K562 (cell line): ENCODE measurements at regions not wholly inside any gene's neighbourhood (a gene's known extent, or its start where the extent isn't known, plus 50 kb on each side); places are given as distances from the start of the nearest gene placed in this dataset.

Experiments
- ATAC-seq: fragments of 200-7000 bp; cut with Tn5 transposase; 3 replicates; pipeline ENCODE4 v1.9.1; 2020; ENCODE audit warnings: moderate library complexity
- BruUV-seq: library from RNA; stranded (reverse); fragments of 400-500 nt; replicated peaks from 2 replicates; lab custom pipeline; 2021; lab: Mats Ljungman, UMichigan
- CTCF ChIA-PET: fragments of 300-600 bp; formaldehyde crosslinking; extraction: SDS; loops from one replicate; lab custom pipeline; 2021; ENCODE audit warnings: low intra/inter-chr PET ratio; lab: Yijun Ruan, JAX
- POLR2A ChIA-PET: fragments of 300-600, 350-650 bp; sonication (Branson Sonifier 250); formaldehyde crosslinking; extraction: SDS; loops from one replicate; lab custom pipeline; 2021; ENCODE audit warnings: antibody characterized with exemption, inconsistent platforms; lab: Yijun Ruan, JAX
- DNase-seq, 4 experiments: peaks; one replicate each; pipeline versions ENCODE4 v3.0.0 to v3.0.0-alpha.2; 2011 to 2018; ENCODE audit warnings: low spot score in 3 of 4, mixed read lengths in 3 of 4; ENCODE audit errors: extremely low read depth in 1 of 4
- FAIRE-seq: peaks from 2 replicates; lab custom pipeline; 2011; peaks lifted over from hg19 to GRCh38; lab: Jason Lieb, UNC
- H2AFZ ChIP-seq: 2 replicates; pipeline ENCODE4 v1.6.0; 2011; ENCODE audit warnings: low read depth, low read length, control low read depth, inconsistent platforms
- H3K27ac ChIP-seq: fragments of 200-600 bp; 3 replicates; pipeline ENCODE4 v1.8.0; 2011; ENCODE audit warnings: low read depth, mild to moderate bottlenecking, control low read depth, inconsistent platforms, low read length, moderate library complexity, mixed read lengths; ENCODE audit errors: extremely low read depth
- H3K27me3 ChIP-seq, 2 experiments: fragments of 300-600 bp in 1 of 2; 2 replicates in 1 of 2; 3 replicates in 1 of 2; pipeline versions ENCODE4 v1.6.0 to v1.8.0; 2011; ENCODE audit warnings: inconsistent platforms in 2 of 2, low read length in 2 of 2, mild to moderate bottlenecking in 1 of 2, mixed read lengths in 1 of 2, moderate library complexity in 1 of 2; ENCODE audit not compliant: control insufficient read depth in 2 of 2, insufficient read depth in 2 of 2
- H3K36me3 ChIP-seq: fragments of 300-600 bp; 3 replicates; pipeline ENCODE4 v1.8.0; 2011; ENCODE audit warnings: mild to moderate bottlenecking, low read length, inconsistent platforms; ENCODE audit not compliant: control insufficient read depth, insufficient read depth
- H3K4me1 ChIP-seq, 2 experiments: fragments of 200-600 bp in 1 of 2; replicated peaks in 1 of 2; 2 replicates in 1 of 2; 3 replicates in 1 of 2; pipeline versions ENCODE4 v1.5.1 to v1.8.0; 2011; ENCODE audit warnings: inconsistent platforms in 2 of 2, low read length in 2 of 2, mild to moderate bottlenecking in 1 of 2, mixed read lengths in 1 of 2, moderate library complexity in 1 of 2; ENCODE audit not compliant: control insufficient read depth in 2 of 2, insufficient read depth in 2 of 2
- H3K4me2 ChIP-seq: 2 replicates; pipeline ENCODE4 v1.6.1; 2011; ENCODE audit warnings: low read length, control low read depth, inconsistent platforms, mixed read lengths; ENCODE audit not compliant: insufficient read depth
- H3K4me3 ChIP-seq: fragments of 200-600 bp; sonication (generic), shearing (Covaris generic); 2 replicates; pipeline ENCODE4 v1.5.1; 2016; ENCODE audit warnings: control low read depth, inconsistent platforms
- H3K79me2 ChIP-seq: fragments of 200-600 bp; 3 replicates; pipeline ENCODE4 v1.8.0; 2011; ENCODE audit warnings: low read length, inconsistent platforms; ENCODE audit not compliant: control insufficient read depth, insufficient read depth
- H3K9ac ChIP-seq, 2 experiments: 2 replicates each; pipeline versions ENCODE4 v1.6.0 to v1.6.1; 2011; ENCODE audit warnings: low read depth in 2 of 2, low read length in 2 of 2, control low read depth in 1 of 2, inconsistent platforms in 1 of 2, mild to moderate bottlenecking in 1 of 2, mixed read lengths in 1 of 2; ENCODE audit not compliant: insufficient read depth in 1 of 2
- H3K9me1 ChIP-seq: one replicate; pipeline ENCODE4 v1.6.0; 2011; ENCODE audit warnings: inconsistent platforms, mild to moderate bottlenecking, low read length, moderate library complexity; ENCODE audit not compliant: control insufficient read depth, insufficient read depth
- H3K9me3 ChIP-seq: replicated peaks from 2 replicates; pipeline ENCODE4 v1.5.1; 2011; ENCODE audit warnings: low read depth, low read length, inconsistent platforms; ENCODE audit not compliant: control insufficient read depth, insufficient read depth
- H4K20me1 ChIP-seq: replicated peaks from 2 replicates; pipeline ENCODE4 v1.6.1; 2011; ENCODE audit warnings: low read length, inconsistent platforms, mixed read lengths; ENCODE audit not compliant: control insufficient read depth, insufficient read depth
- CAMTA2 ChIP-seq: fragments of 250-450 bp; sonication (Bioruptor Pico); conservative IDR thresholded peaks from 2 replicates; pipeline ENCODE4 v1.5.1; 2022
- EGR1 ChIP-seq: fragments of 450-650 bp; conservative IDR thresholded peaks from 2 replicates; pipeline ENCODE4 v1.6.1; 2017; ENCODE audit warnings: mild to moderate bottlenecking
- FOXO4 ChIP-seq: fragments of 450-650 bp; formaldehyde crosslinking; IDR thresholded peaks from 2 replicates; pipeline ENCODE4 v1.4.0; 2020; ENCODE audit warnings: mild to moderate bottlenecking, moderate library complexity
- GMEB1 ChIP-seq: fragments of 250-450 bp; sonication (Bioruptor Pico); IDR thresholded peaks from 2 replicates; pipeline ENCODE4 v1.4.0; 2020; ENCODE audit warnings: mild to moderate bottlenecking
- LEF1 ChIP-seq: fragments of 450-650 bp; IDR thresholded peaks from 2 replicates; pipeline ENCODE4 v1.6.1; 2016; ENCODE audit warnings: mild to moderate bottlenecking
- MAFG ChIP-seq: fragments of 450-650 bp; conservative IDR thresholded peaks from 2 replicates; pipeline ENCODE4 v1.6.1; 2016; ENCODE audit warnings: missing genetic modification characterization, missing compliant biosample characterization
- NFE2 ChIP-seq: IDR thresholded peaks from 2 replicates; pipeline ENCODE4 v1.6.1; 2014; ENCODE audit warnings: antibody characterized with exemption, low read depth
- PRMT5 ChIP-seq: sonication (generic); formaldehyde crosslinking; IDR thresholded peaks from 2 replicates; pipeline ENCODE4 v1.5.0; 2020; ENCODE audit warnings: missing genetic modification reagents
- STAT5B ChIP-seq: fragments of 250-450 bp; sonication (Bioruptor Pico); IDR thresholded peaks from 2 replicates; pipeline ENCODE4 v1.8.0; 2021; ENCODE audit warnings: mild to moderate bottlenecking, inconsistent platforms
- ZKSCAN3 ChIP-seq: fragments of 250-450 bp; sonication (Bioruptor Pico); IDR thresholded peaks from 2 replicates; pipeline ENCODE4 v1.4.0; 2020
- ZNF518B ChIP-seq: fragments of 250-450 bp; sonication (Bioruptor Pico); IDR thresholded peaks from 2 replicates; pipeline ENCODE4 v1.5.0; 2021; ENCODE audit warnings: mild to moderate bottlenecking, moderate library complexity
- ZNF584 ChIP-seq: fragments of 200-800 bp; sonication (Bioruptor generic); IDR thresholded peaks from 2 replicates; pipeline ENCODE4 v1.6.1; 2016; ENCODE audit warnings: low read depth, mild to moderate bottlenecking, missing genetic modification characterization, missing compliant biosample characterization
- WGBS: fragments of 100-300 bp; shearing (Covaris generic); methylation state at CpG from one replicate; pipeline ENCODE4 v1.1.6; 2016; ENCODE audit warnings: low coverage, mixed read lengths; ENCODE audit not compliant: insufficient coverage; ENCODE audit errors: missing lambda C conversion rate; 5-methylcytosine and 5-hydroxymethylcytosine counted together
- in situ Hi-C: fragments of 300-500 bp; cut with MboI; formaldehyde crosslinking; loops from 4 replicates; pipeline ENCODE4 v1.15.0; 2018; ENCODE audit warnings: inconsistent platforms, mixed read lengths
- intact Hi-C: fragments of 100-400 bp; cut with micrococcal nuclease; formaldehyde crosslinking; loops from 2 replicates; pipeline ENCODE4 v1.14.2; 2022

GRCh38 chr12:58285551-58285950 lies 344.2 kb downstream of the ATP23 start:
- intact Hi-C loops: no loop called here
- H3K27ac ChIP-seq: no peak overlapping the region
- no peaks in the 10 kb centered on the region for H3K27me3 ChIP-seq
- no peaks in the 10 kb centered on the region for H3K79me2 ChIP-seq
- WGBS: 0% methylated on average over 5 of the region's 5 CpGs
- FAIRE-seq: no peak
- no peak overlapping the region for H2AFZ ChIP-seq
- H3K9me1 ChIP-seq: no peaks in the 10 kb centered on the region
- BruUV-seq: no TSS peak
- in situ Hi-C loops: no loop called here
- no peak overlapping the region for H3K4me2 ChIP-seq
- H3K9ac ChIP-seq: no peak overlapping the region
- no peak overlapping the region for H3K4me3 ChIP-seq
- POLR2A ChIA-PET: no interaction called here
- no peaks in the 10 kb centered on the region for H3K4me1 ChIP-seq
- no peak for DNase-seq
- H3K9me3 ChIP-seq: no peaks in the 10 kb centered on the region
- H4K20me1 ChIP-seq: no peaks in the 10 kb centered on the region
- ATAC-seq: no peak
- no peak for TF ChIP-seq STAT5B (CRISPR knock-in tag)
- TF ChIP-seq MAFG: no peak
- TF ChIP-seq ZNF584 (CRISPR knock-in tag): no peak
- no peak for TF ChIP-seq LEF1
- no peak for TF ChIP-seq EGR1
- TF ChIP-seq NFE2: no peak
- TF ChIP-seq PRMT5 (CRISPR knock-in tag): no peak
- no peak for TF ChIP-seq ZKSCAN3 (CRISPR knock-in tag)
- TF ChIP-seq, all 486 proteins: peak for 0
- no peaks in the 10 kb centered on the region for H3K36me3 ChIP-seq
- CTCF ChIA-PET: no interaction called here

- CTCF ChIA-PET: no interaction called here
- Histone ChIP-seq H4K20me1 (no peaks in the 10 kb centered on the region), H3K4me2 (no peak overlapping the region), H3K79me2 (no peaks in the 10 kb centered on the region), H3K9me3 (no peaks in the 10 kb centered on the region), H3K9me1 (no peaks in the 10 kb centered on the region), H2AFZ (no peak overlapping the region), H3K9ac (no peak overlapping the region), H3K27ac (no peak overlapping the region), H3K4me1 (no peaks in the 10 kb centered on the region), H3K27me3 (no peaks in the 10 kb centered on the region), H3K36me3 (no peaks in the 10 kb centered on the region), H3K4me3 (no peak overlapping the region)
- no peak for FAIRE-seq
- intact Hi-C loops (no loop called here), in situ Hi-C loops (no loop called here)
- DNase-seq: no peak
- no TSS peak for BruUV-seq
- POLR2A ChIA-PET: interaction anchor here (0.7 kb wide), 1 partner anchor 44 kb away, joined by 3 read pairs; no protein-coding TSS in a partner anchor
- no peak for ATAC-seq
- TF ChIP-seq CAMTA2 (CRISPR knock-in tag): no peak
- no peak for TF ChIP-seq ZNF518B (CRISPR knock-in tag)
- no peak for TF ChIP-seq GMEB1
- TF ChIP-seq FOXO4 (CRISPR knock-in tag): no peak
These were observed 345.0 kb downstream of the ATP23 start for GRCh38 chr12:58286353-58286752.
